GM20000 (cell line): ENCODE measurements at regions not wholly inside any gene's neighbourhood (a gene's known extent, or its start where the extent isn't known, plus 50 kb on each side); places are given as distances from the start of the nearest gene placed in this dataset.

Experiments used
- DNase-seq: peaks from one replicate; pipeline ENCODE4 v3.0.0; 2012; ENCODE audit warnings: low spot score
- CTCF ChIP-seq: IDR thresholded peaks from 2 replicates; pipeline ENCODE4 v1.5.1; 2012; ENCODE audit warnings: mild to moderate bottlenecking, control low read depth; ENCODE audit errors: extremely low read depth, missing control alignments

- TF ChIP-seq CTCF = no peak
- DNase-seq = no peak
Measured at GRCh38 chr21:22416555-22416954, 1418.3 kb downstream of the NCAM2 start.

- no peak for TF ChIP-seq CTCF
- DNase-seq = no peak
Measured at GRCh38 chr21:22421416-22422180, 1423.4 kb downstream of the NCAM2 start.

GRCh38 chr21:22438428-22439086 is 1440.3 kb downstream of the NCAM2 start:
- TF ChIP-seq CTCF = no peak
- no peak for DNase-seq

GRCh38 chr21:22444990-22445389 is 1446.8 kb downstream of the NCAM2 start:
- DNase-seq = no peak
- TF ChIP-seq CTCF = no peak

GRCh38 chr21:22450507-22450906 is 1452.3 kb downstream of the NCAM2 start:
- TF ChIP-seq CTCF = no peak
- no peak for DNase-seq

GRCh38 chr21:22456241-22456640 is 1458.0 kb downstream of the NCAM2 start:
- DNase-seq = no peak
- no peak for TF ChIP-seq CTCF

- TF ChIP-seq CTCF = no peak
- no peak for DNase-seq
Measured at GRCh38 chr21:22468893-22469292, 1470.7 kb downstream of the NCAM2 start.
